ENCODE measurements at regions not wholly inside any gene's neighbourhood (a gene's known extent, or its start where the extent isn't known, plus 50 kb on each side); places are given as distances from the start of the nearest gene placed in this dataset.

- no peak for TF ChIP-seq EZH2phosphoT487 (IDR thresholded peaks at IDR 0.05; ENCODE audit: low read depth)
- no peak for TF ChIP-seq CTCF (IDR thresholded peaks at IDR 0.05; ENCODE audit: low read depth, low read length)
These were observed 2271.0 kb upstream of the C9orf72 start for GRCh38 chr9:29844251-29844650.
